Adrenal gland (tissue), 9 donors: ENCODE measurements at regions not wholly inside any gene's neighbourhood (a gene's known extent, or its start where the extent isn't known, plus 50 kb on each side); places are given as distances from the start of the nearest gene placed in this dataset.

Source experiments
- DNase-seq, 7 donors: peaks; one replicate each; pipeline ENCODE4 v3.0.0-alpha.2; 2019 to 2020
- H3K27ac ChIP-seq, 5 donors: fragments of 200-600 bp; sonication (generic) in 4 of 5; 1 replicate in 3 of 5; 2 replicates in 2 of 5; pipeline versions ENCODE4 v1.5.1 to v1.8.0; 2016 to 2020; ENCODE audit warnings: mild to moderate bottlenecking in 1 of 5
- H3K27me3 ChIP-seq: fragments of 200-600 bp; 2 replicates; pipeline ENCODE4 v1.8.0; 2021
- H3K36me3 ChIP-seq, 2 donors: fragments of 200-600 bp; replicated peaks in 1 of 2; 1 replicate in 1 of 2; 2 replicates in 1 of 2; pipeline versions ENCODE4 v1.5.1 to v1.8.0; 2018 to 2022
- H3K4me1 ChIP-seq, 2 donors: fragments of 200-600 bp; replicated peaks in 1 of 2; 1 replicate in 1 of 2; 2 replicates in 1 of 2; pipeline versions ENCODE4 v1.5.1 to v1.8.0; 2018 to 2021
- H3K4me3 ChIP-seq, 4 donors: fragments of 200-600 bp; sonication (generic) in 3 of 4; one replicate each; pipeline ENCODE4 v1.5.1; 2016 to 2018
- H3K9me3 ChIP-seq, 3 donors: fragments of 200-600 bp; sonication (generic) in 1 of 3; replicated peaks in 1 of 3; 1 replicate in 2 of 3; 2 replicates in 1 of 3; pipeline versions ENCODE4 v1.5.1 to v1.8.0; 2016 to 2021
- CTCF ChIP-seq, 6 experiments: fragments of 450-650 bp in 4 of 6; fragments of 200-600 bp in 2 of 6; sonication (generic) in 1 of 6; IDR thresholded peaks; 1 replicate in 5 of 6; 2 replicates in 1 of 6; pipeline versions ENCODE4 v1.5.1 to v1.8.0; 2016 to 2021; ENCODE audit warnings: antibody characterized with exemption in 6 of 6, mild to moderate bottlenecking in 2 of 6, moderate library complexity in 1 of 6
- POLR2A ChIP-seq, 2 donors: fragments of 450-650 bp; IDR thresholded peaks; one replicate each; pipeline ENCODE4 v1.6.1; 2017; ENCODE audit warnings: antibody characterized with exemption in 2 of 2, mild to moderate bottlenecking in 2 of 2, moderate library complexity in 1 of 2
- WGBS, 4 donors: extraction: QIAGEN DNeasy Blood & Tissue Kit in 2 of 4; methylation state at CpG; one replicate each; pipeline versions ENCODE4 v1.1.5 to v1.1.7; 2013 to 2017; 5-methylcytosine and 5-hydroxymethylcytosine counted together
- intact Hi-C, 2 donors: fragments of 100-400 bp; cut with DNase I; formaldehyde crosslinking; loops; one replicate each; pipeline versions ENCODE4 v1.14.1 to v1.15.0; 2022 to 2023
- donor health status: healthy with polysubstance abuse.
- donor health status: Bipolar disorder and iron deficiency.
- donor health status: DM: yes; HTN: yes; CAD: no.
- donor health status: DM: no; HTN: no; CAD: no.
- donor health status: DM: no; HTN: no; CAD: no.

GRCh38 chr2:149650006-149650405 is 62.4 kb upstream of the MMADHC start:
- intact Hi-C loops = no loop called here
- H3K4me1 ChIP-seq = no peaks in the 10 kb centered on the region
- peak in 1 of 7 donors; percentile 14 for DNase-seq
- H3K36me3 ChIP-seq = no peaks in the 10 kb centered on the region
- WGBS, 4 donors = 72 to 89% (median 77%) methylated on average over 1 of the region's 1 CpG
- H3K27ac ChIP-seq = no peak overlapping the region
- H3K27me3 ChIP-seq = no peaks in the 10 kb centered on the region
- no peaks in the 10 kb centered on the region for H3K9me3 ChIP-seq
- H3K4me3 ChIP-seq = no peak overlapping the region
- no peak for TF ChIP-seq CTCF (IDR thresholded peaks at IDR 0.05)
- TF ChIP-seq POLR2A (IDR thresholded peaks at IDR 0.05) = no peak

GRCh38 chr2:149648282-149649030 is 60.9 kb upstream of the MMADHC start:
- DNase-seq = peak; percentile 58 to 87 (median 72)
- intact Hi-C loops = no loop called here
- 38 to 45% (median 42%) methylated on average over 3 of the region's 3 CpGs for WGBS, 4 donors

GRCh38 chr2:149645391-149645790 is 57.8 kb upstream of the MMADHC start:
- Histone ChIP-seq H3K4me3 (no peak overlapping the region), H3K9me3 (no peaks in the 10 kb centered on the region), H3K27me3 (no peaks in the 10 kb centered on the region), H3K36me3 (no peaks in the 10 kb centered on the region), H3K4me1 (no peaks in the 10 kb centered on the region), H3K27ac (no peak overlapping the region)
- TF ChIP-seq CTCF (IDR thresholded peaks at IDR 0.05) (no peak), POLR2A (IDR thresholded peaks at IDR 0.05) (no peak)
- intact Hi-C loops = no loop called here
- no peak for DNase-seq

More at GRCh38 chr2:149648282-149649030, 60.9 kb upstream of the MMADHC start:
- H3K36me3 ChIP-seq = no peaks in the 10 kb centered on the region
- H3K9me3 ChIP-seq = no peaks in the 10 kb centered on the region
- no peak overlapping the region for H3K4me3 ChIP-seq
- peak overlapping the region in 3 of 5 donors; percentile 35 to 80 (median 74) for H3K27ac ChIP-seq
- no peaks in the 10 kb centered on the region for H3K27me3 ChIP-seq
- TF ChIP-seq POLR2A (IDR thresholded peaks at IDR 0.05) (no peak), CTCF (IDR thresholded peaks at IDR 0.05) (peak in 2 of 6 experiments; percentile 11 to 12)
- H3K4me1 ChIP-seq = no peaks in the 10 kb centered on the region
